ENCODE measurements at regions not wholly inside any gene's neighbourhood (a gene's known extent, or its start where the extent isn't known, plus 50 kb on each side); places are given as distances from the start of the nearest gene placed in this dataset.

DNA sequence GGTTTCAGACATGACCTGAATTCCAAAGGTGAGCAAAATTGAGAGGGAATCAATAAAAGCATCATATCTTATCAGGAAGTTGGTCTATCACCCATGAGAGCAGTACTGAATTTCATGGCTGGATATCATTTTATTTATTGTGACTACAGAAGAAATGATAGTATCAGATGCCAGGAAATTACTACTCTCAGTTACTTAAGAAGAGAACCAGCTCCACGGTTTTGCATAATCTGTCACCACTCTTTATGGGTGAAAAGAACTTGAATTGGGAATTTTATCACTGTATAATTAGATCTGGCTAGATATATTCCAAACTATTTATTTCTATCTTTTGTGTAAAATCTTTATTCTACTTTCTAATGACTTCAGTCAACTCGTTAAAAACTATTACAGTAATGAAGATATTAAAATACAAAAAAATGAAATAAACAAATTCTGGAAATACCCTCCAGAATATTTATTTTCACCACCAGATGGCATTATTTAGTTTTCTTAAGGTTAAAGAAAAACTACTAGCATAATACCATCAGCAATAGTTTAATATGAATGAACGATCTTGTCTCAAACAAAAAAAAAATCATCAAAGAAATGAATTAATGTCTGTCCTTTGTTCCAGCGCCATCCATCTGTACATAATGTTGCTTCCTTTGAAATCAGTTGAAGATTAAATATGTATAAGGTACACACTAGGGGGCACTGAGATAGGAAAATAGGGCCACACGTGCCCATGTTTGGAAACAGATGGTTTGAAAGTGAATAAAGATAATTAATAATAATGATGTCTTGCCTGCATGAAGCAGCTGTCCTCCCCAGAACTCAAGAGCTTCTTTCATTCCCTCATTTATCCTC, 84.7 kb upstream of the SLCO6A1 start:
- Histone ChIP-seq H3K9ac (ENCODE audit: control insufficient read depth, extremely low read depth, insufficient read depth, low read length) (no peak overlapping the region), H4K20me1 (ENCODE audit: control insufficient read depth, extremely low read depth, insufficient read depth, low read length) (no peaks in the 10 kb centered on the region), H2AFZ (ENCODE audit: control insufficient read depth, low read length) (no peak overlapping the region), H3K9me1 (ENCODE audit: control insufficient read depth, extremely low read depth, insufficient read depth, low read length) (no peaks in the 10 kb centered on the region), H3K4me3 (ENCODE audit: control insufficient read depth in 2 of 3, extremely low read depth in 1 of 3, insufficient read depth in 2 of 3, low read depth in 1 of 3, low read length in 3 of 3) (no peak overlapping the region), H3K27ac (ENCODE audit: control insufficient read depth, insufficient read depth, low read length) (no peak overlapping the region), H3K4me2 (ENCODE audit: control insufficient read depth, extremely low read depth, insufficient read depth, low read depth, low read length) (no peak overlapping the region), H3K27me3 (ENCODE audit: control insufficient read depth, extremely low read depth, insufficient read depth, low read length) (peaks cover 4% of the 10 kb centered on the region), H3K4me1 (ENCODE audit: control insufficient read depth, extremely low read depth, insufficient read depth, low read length) (no peaks in the 10 kb centered on the region), H3K9me3 (ENCODE audit: control insufficient read depth, low read depth, low read length) (no peaks in the 10 kb centered on the region), H3K36me3 (ENCODE audit: control insufficient read depth in 2 of 2, extremely low read depth in 1 of 2, insufficient read depth in 2 of 2, low read length in 2 of 2) (no peaks in the 10 kb centered on the region), H3K79me2 (ENCODE audit: control insufficient read depth, insufficient read depth, low read length) (no peaks in the 10 kb centered on the region)
- TF ChIP-seq, protein P1, sequence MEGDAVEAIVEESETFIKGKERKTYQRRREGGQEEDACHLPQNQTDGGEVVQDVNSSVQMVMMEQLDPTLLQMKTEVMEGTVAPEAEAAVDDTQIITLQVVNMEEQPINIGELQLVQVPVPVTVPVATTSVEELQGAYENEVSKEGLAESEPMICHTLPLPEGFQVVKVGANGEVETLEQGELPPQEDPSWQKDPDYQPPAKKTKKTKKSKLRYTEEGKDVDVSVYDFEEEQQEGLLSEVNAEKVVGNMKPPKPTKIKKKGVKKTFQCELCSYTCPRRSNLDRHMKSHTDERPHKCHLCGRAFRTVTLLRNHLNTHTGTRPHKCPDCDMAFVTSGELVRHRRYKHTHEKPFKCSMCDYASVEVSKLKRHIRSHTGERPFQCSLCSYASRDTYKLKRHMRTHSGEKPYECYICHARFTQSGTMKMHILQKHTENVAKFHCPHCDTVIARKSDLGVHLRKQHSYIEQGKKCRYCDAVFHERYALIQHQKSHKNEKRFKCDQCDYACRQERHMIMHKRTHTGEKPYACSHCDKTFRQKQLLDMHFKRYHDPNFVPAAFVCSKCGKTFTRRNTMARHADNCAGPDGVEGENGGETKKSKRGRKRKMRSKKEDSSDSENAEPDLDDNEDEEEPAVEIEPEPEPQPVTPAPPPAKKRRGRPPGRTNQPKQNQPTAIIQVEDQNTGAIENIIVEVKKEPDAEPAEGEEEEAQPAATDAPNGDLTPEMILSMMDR (optimal IDR thresholded peaks at IDR 0.05 in 1 of 3, IDR thresholded peaks at IDR 0.05 in 1 of 3, conservative IDR thresholded peaks at IDR 0.05 in 1 of 3; ENCODE audit: extremely low read depth in 1 of 3, insufficient read depth in 2 of 3, low read length in 3 of 3), result no peak
- no peak for TF ChIP-seq EZH2 (IDR thresholded peaks at IDR 0.05; ENCODE audit: low read length)
- DNase-seq (ENCODE audit: low read depth, low spot score), result no peak
- dilution Hi-C loops (cut with MboI; ENCODE audit: extremely low pct_ligation_motif_present, low sequenced_read_pairs), result no loop called here
- FAIRE-seq, result no peak

DNA sequence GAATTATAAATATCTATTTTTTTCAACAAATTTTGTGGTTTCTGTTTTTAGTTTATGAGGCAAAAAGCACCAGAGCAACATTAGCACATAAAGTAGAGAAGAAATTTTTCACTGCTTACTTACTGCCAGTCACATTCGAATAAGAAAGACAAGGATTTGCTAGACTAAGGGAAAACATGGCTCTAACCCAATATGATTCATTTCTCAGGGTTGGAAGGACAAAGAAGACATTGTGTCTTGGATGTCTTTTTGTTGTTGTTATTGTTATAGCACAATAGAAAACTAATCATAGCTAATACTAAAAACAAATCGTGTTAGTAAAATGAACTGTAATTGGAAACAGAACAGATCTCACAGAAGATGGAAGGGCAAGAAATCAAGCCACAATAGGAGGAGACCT, 90.9 kb upstream of the SLCO6A1 start:
- FAIRE-seq (no peak), DNase-seq (ENCODE audit: low read depth, low spot score) (no peak)
- dilution Hi-C loops (cut with MboI; ENCODE audit: extremely low pct_ligation_motif_present, low sequenced_read_pairs), result no loop called here
- Histone ChIP-seq H3K4me2 (ENCODE audit: control insufficient read depth, extremely low read depth, insufficient read depth, low read depth, low read length) (no peak overlapping the region), H3K9me1 (ENCODE audit: control insufficient read depth, extremely low read depth, insufficient read depth, low read length) (no peaks in the 10 kb centered on the region), H3K4me1 (ENCODE audit: control insufficient read depth, extremely low read depth, insufficient read depth, low read length) (no peaks in the 10 kb centered on the region), H4K20me1 (ENCODE audit: control insufficient read depth, extremely low read depth, insufficient read depth, low read length) (no peaks in the 10 kb centered on the region), H3K4me3 (ENCODE audit: control insufficient read depth in 2 of 3, extremely low read depth in 1 of 3, insufficient read depth in 2 of 3, low read depth in 1 of 3, low read length in 3 of 3) (no peak overlapping the region), H3K27me3 (ENCODE audit: control insufficient read depth, extremely low read depth, insufficient read depth, low read length) (peaks cover 4% of the 10 kb centered on the region), H2AFZ (ENCODE audit: control insufficient read depth, low read length) (no peak overlapping the region), H3K27ac (ENCODE audit: control insufficient read depth, insufficient read depth, low read length) (no peak overlapping the region), H3K9ac (ENCODE audit: control insufficient read depth, extremely low read depth, insufficient read depth, low read length) (no peak overlapping the region), H3K36me3 (ENCODE audit: control insufficient read depth in 2 of 2, extremely low read depth in 1 of 2, insufficient read depth in 2 of 2, low read length in 2 of 2) (no peaks in the 10 kb centered on the region), H3K79me2 (ENCODE audit: control insufficient read depth, insufficient read depth, low read length) (no peaks in the 10 kb centered on the region), H3K9me3 (ENCODE audit: control insufficient read depth, low read depth, low read length) (no peaks in the 10 kb centered on the region)
- no peak for TF ChIP-seq EZH2 (IDR thresholded peaks at IDR 0.05; ENCODE audit: low read length)
- TF ChIP-seq, protein P1 (optimal IDR thresholded peaks at IDR 0.05 in 1 of 3, IDR thresholded peaks at IDR 0.05 in 1 of 3, conservative IDR thresholded peaks at IDR 0.05 in 1 of 3; ENCODE audit: extremely low read depth in 1 of 3, insufficient read depth in 2 of 3, low read length in 3 of 3), result no peak
